ENCODE measurements at regions not wholly inside any gene's neighbourhood (a gene's known extent, or its start where the extent isn't known, plus 50 kb on each side); places are given as distances from the start of the nearest gene placed in this dataset.

- no peak for TF ChIP-seq EZH2phosphoT487 (IDR thresholded peaks at IDR 0.05; ENCODE audit: borderline replicate concordance, low read depth, low read length)
- Histone ChIP-seq H3K36me3 (ENCODE audit: insufficient read depth, low read length) (no peaks in the 10 kb centered on the region), H3K9me3 (ENCODE audit: low read length) (no peaks in the 10 kb centered on the region), H3K9me2 (ENCODE audit: insufficient read depth, low read length) (no peaks in the 10 kb centered on the region), H3K79me2 (ENCODE audit: insufficient read depth, low read depth, low read length) (no peaks in the 10 kb centered on the region; the same call in 1 of the 2 replicates), H3K4me2 (ENCODE audit: low read length) (no peak overlapping the region), H3K4me3 (ENCODE audit: low read depth, low read length, poor library complexity, severe bottlenecking) (no peak overlapping the region), H4K20me1 (ENCODE audit: insufficient read depth, low read length) (no peaks in the 10 kb centered on the region), H2AFZ (ENCODE audit: low read length) (no peak overlapping the region), H3K4me1 (ENCODE audit: insufficient read depth, low read length, poor library complexity, severe bottlenecking) (no peaks in the 10 kb centered on the region), H3K27ac (ENCODE audit: low read depth, low read length, poor library complexity, severe bottlenecking) (no peak overlapping the region)
- no peak for DNase-seq (ENCODE audit: low spot score)
- CTCF ChIA-PET (ENCODE audit: unreplicated experiment), result no interaction called here
- POLR2A ChIA-PET, result no interaction called here
- intact Hi-C loops (cut with micrococcal nuclease; ENCODE audit: unreplicated experiment), result loop anchor here (10.0 kb wide), 1 partner anchor 243 kb away; no protein-coding TSS in a partner anchor
- BruUV-seq (replicated peaks), result no TSS peak
These were observed 1185.9 kb upstream of the B3GALT2 start for GRCh38 chr1:194372266-194372665.

GRCh38 chr1:194369622-194370021 lies 1183.2 kb upstream of the B3GALT2 start:
- Histone ChIP-seq H3K27ac (ENCODE audit: low read depth, low read length, poor library complexity, severe bottlenecking) (no peak overlapping the region), H4K20me1 (ENCODE audit: insufficient read depth, low read length) (no peaks in the 10 kb centered on the region), H3K79me2 (ENCODE audit: insufficient read depth, low read depth, low read length) (no peaks in the 10 kb centered on the region), H3K36me3 (ENCODE audit: insufficient read depth, low read length) (no peaks in the 10 kb centered on the region), H3K9me2 (ENCODE audit: insufficient read depth, low read length) (no peaks in the 10 kb centered on the region), H3K4me3 (ENCODE audit: low read depth, low read length, poor library complexity, severe bottlenecking) (no peak overlapping the region), H3K9me3 (ENCODE audit: low read length) (no peaks in the 10 kb centered on the region), H2AFZ (ENCODE audit: low read length) (no peak overlapping the region), H3K4me1 (ENCODE audit: insufficient read depth, low read length, poor library complexity, severe bottlenecking) (no peaks in the 10 kb centered on the region), H3K4me2 (ENCODE audit: low read length) (no peak overlapping the region)
- intact Hi-C loops (cut with micrococcal nuclease; ENCODE audit: unreplicated experiment), result loop anchor here (10.0 kb wide), 1 partner anchor 245 kb away; no protein-coding TSS in a partner anchor
- DNase-seq (ENCODE audit: low spot score), result no peak
- no TSS peak for BruUV-seq (replicated peaks)
- ChIA-PET CTCF (ENCODE audit: unreplicated experiment) (no interaction called here), POLR2A (no interaction called here)
- TF ChIP-seq CTCF (conservative IDR thresholded peaks at IDR 0.05; ENCODE audit: low read length) (no peak), EZH2phosphoT487 (IDR thresholded peaks at IDR 0.05; ENCODE audit: borderline replicate concordance, low read depth, low read length) (no peak)

GRCh38 chr1:194369060-194369459 lies 1182.6 kb upstream of the B3GALT2 start:
- Histone ChIP-seq H2AFZ (ENCODE audit: low read length) (no peak overlapping the region), H3K79me2 (ENCODE audit: insufficient read depth, low read depth, low read length) (no peaks in the 10 kb centered on the region), H4K20me1 (ENCODE audit: insufficient read depth, low read length) (no peaks in the 10 kb centered on the region), H3K4me2 (ENCODE audit: low read length) (no peak overlapping the region), H3K4me3 (ENCODE audit: low read depth, low read length, poor library complexity, severe bottlenecking) (no peak overlapping the region), H3K9me2 (ENCODE audit: insufficient read depth, low read length) (no peaks in the 10 kb centered on the region), H3K27ac (ENCODE audit: low read depth, low read length, poor library complexity, severe bottlenecking) (no peak overlapping the region), H3K9me3 (ENCODE audit: low read length) (no peaks in the 10 kb centered on the region), H3K4me1 (ENCODE audit: insufficient read depth, low read length, poor library complexity, severe bottlenecking) (no peaks in the 10 kb centered on the region), H3K36me3 (ENCODE audit: insufficient read depth, low read length) (no peaks in the 10 kb centered on the region)
- no TSS peak for BruUV-seq (replicated peaks)
- CTCF ChIA-PET (ENCODE audit: unreplicated experiment), result no interaction called here
- POLR2A ChIA-PET, result no interaction called here
- no peak for DNase-seq (ENCODE audit: low spot score)
- intact Hi-C loops (cut with micrococcal nuclease; ENCODE audit: unreplicated experiment), result no loop called here
- no peak for TF ChIP-seq CTCF (conservative IDR thresholded peaks at IDR 0.05; ENCODE audit: low read length)
- no peak for TF ChIP-seq EZH2phosphoT487 (IDR thresholded peaks at IDR 0.05; ENCODE audit: borderline replicate concordance, low read depth, low read length)
